ENCODE measurements at regions not wholly inside any gene's neighbourhood (a gene's known extent, or its start where the extent isn't known, plus 50 kb on each side); places are given as distances from the start of the nearest gene placed in this dataset.

- H3K79me2 ChIP-seq (ENCODE audit: insufficient read depth, low read length): no peaks in the 10 kb centered on the region
- ChIA-PET POLR2A (interaction anchor here (1.1 to 6.0 kb wide), 6 partner anchors 9 to 123 kb away, joined by 3 to 124 read pairs (median 4); no protein-coding TSS in a partner anchor), CTCF (ENCODE audit: low intra/inter-chr PET ratio, low total read pairs) (no interaction called here)
- no peak overlapping the region for H2AFZ ChIP-seq (ENCODE audit: low read length)
- DNase-seq (ENCODE audit: low spot score) (no peak), FAIRE-seq (no peak), ATAC-seq (no peak)
- no peak for TF ChIP-seq ZNF263 (CRISPR knock-in tag; IDR thresholded peaks at IDR 0.05)
- no peak for TF ChIP-seq ZHX1 (CRISPR knock-in tag; IDR thresholded peaks at IDR 0.05; ENCODE audit: low read depth)
- TF ChIP-seq CREM (IDR thresholded peaks at IDR 0.05): no peak
- no peak for TF ChIP-seq CREM (CRISPR knock-in tag; IDR thresholded peaks at IDR 0.05)
- TF ChIP-seq MEIS1 (CRISPR knock-in tag; IDR thresholded peaks at IDR 0.05; ENCODE audit: borderline replicate concordance): no peak
- TF ChIP-seq RXRB (CRISPR knock-in tag; IDR thresholded peaks at IDR 0.05; ENCODE audit: borderline replicate concordance): no peak
- no peak for TF ChIP-seq LCORL (IDR thresholded peaks at IDR 0.05)
- no peak for TF ChIP-seq LCORL (CRISPR knock-in tag; IDR thresholded peaks at IDR 0.05)
- no peaks in the 10 kb centered on the region for H3K9me3 ChIP-seq (ENCODE audit: low read length)
- in situ Hi-C loops (cut with HindIII; ENCODE audit: extremely low pct_ligation_motif_present, low pct_unique_long_range_greater_than_20kb) (no loop called here), intact Hi-C loops (cut with micrococcal nuclease; ENCODE audit: unreplicated experiment) (no loop called here)
- no peaks in the 10 kb centered on the region; a peak in 1 of 5 replicates for H3K27me3 ChIP-seq (ENCODE audit: control insufficient read depth in 1 of 2, insufficient read depth in 2 of 2, low read length in 2 of 2)
- BruUV-seq (replicated peaks): no TSS peak
- H3K27ac ChIP-seq (ENCODE audit: extremely low read length, insufficient read depth, low read length): peak overlapping the region; percentile 16
- no peaks in the 10 kb centered on the region for H4K20me1 ChIP-seq (ENCODE audit: insufficient read depth, low read length)
- peaks cover 59% of the 10 kb centered on the region for H3K4me1 ChIP-seq (ENCODE audit: insufficient read depth, low read length)
- H3K36me3 ChIP-seq (replicated peaks in 1 of 2; ENCODE audit: control insufficient read depth in 1 of 2, insufficient read depth in 2 of 2, low read length in 2 of 2): no peaks in the 10 kb centered on the region
- no peak overlapping the region for H3K4me2 ChIP-seq (ENCODE audit: low read depth, low read length)
- no peak overlapping the region for H3K4me3 ChIP-seq (replicated peaks in 1 of 3; ENCODE audit: insufficient read depth in 1 of 3, low read depth in 2 of 3, low read length in 3 of 3)
- 95% methylated on average over 4 of the region's 4 CpGs for WGBS (ENCODE audit: low lambda C conversion rate)
- H3K9ac ChIP-seq (ENCODE audit: insufficient read depth, low read depth, low read length): no peak overlapping the region
Measured at GRCh38 chr1:228841632-228842031, 106.4 kb downstream of the RHOU start.

Data from HepG2 (cell line).